Suprapubic skin (tissue), 4 donors: ENCODE measurements at regions not wholly inside any gene's neighbourhood (a gene's known extent, or its start where the extent isn't known, plus 50 kb on each side); places are given as distances from the start of the nearest gene placed in this dataset.

ENCODE experiments used
- DNase-seq, 2 donors: peaks; one replicate each; pipeline ENCODE4 v3.0.0-alpha.2; 2019; ENCODE audit warnings: low spot score in 2 of 2
- H3K27ac ChIP-seq: fragments of 200-600 bp; sonication (generic); one replicate; pipeline ENCODE4 v1.5.1; 2019
- H3K27me3 ChIP-seq: fragments of 200-600 bp; sonication (generic); one replicate; pipeline ENCODE4 v1.5.1; 2019
- H3K36me3 ChIP-seq: fragments of 200-600 bp; sonication (generic); one replicate; pipeline ENCODE4 v1.5.1; 2019
- H3K4me1 ChIP-seq: fragments of 200-600 bp; sonication (generic); one replicate; pipeline ENCODE4 v1.5.1; 2019
- H3K4me3 ChIP-seq: fragments of 200-600 bp; sonication (generic); one replicate; pipeline ENCODE4 v1.5.1; 2019; ENCODE audit warnings: mild to moderate bottlenecking
- H3K9me3 ChIP-seq: fragments of 200-600 bp; sonication (generic); one replicate; pipeline ENCODE4 v1.5.1; 2019
- EP300 ChIP-seq: sonication (generic); formaldehyde crosslinking; IDR thresholded peaks from one replicate; pipeline ENCODE4 v1.6.1; 2017; ENCODE audit warnings: antibody characterized with exemption
- POLR2A ChIP-seq, 2 donors: fragments of 450-650 bp; IDR thresholded peaks; one replicate each; pipeline ENCODE4 v1.6.1; 2017; ENCODE audit warnings: antibody characterized with exemption in 2 of 2, mild to moderate bottlenecking in 2 of 2, moderate library complexity in 2 of 2
- POLR2AphosphoS5 ChIP-seq, 3 donors: sonication (generic); formaldehyde crosslinking; IDR thresholded peaks; one replicate each; pipeline ENCODE4 v1.6.1; 2017; ENCODE audit warnings: antibody characterized with exemption in 3 of 3
- WGBS: methylation state at CpG from one replicate; pipeline ENCODE4 v1.1.5; 2018; 5-methylcytosine and 5-hydroxymethylcytosine counted together
- TF ChIP-seq, protein P1 (sequence below), 2 donors: fragments of 200-600 bp in 1 of 2; fragments of 450-650 bp in 1 of 2; sonication (generic) in 1 of 2; IDR thresholded peaks; one replicate each; pipeline ENCODE4 v1.5.1; 2016 to 2019; ENCODE audit warnings: antibody characterized with exemption in 2 of 2, mild to moderate bottlenecking in 1 of 2, moderate library complexity in 1 of 2

GRCh38 chr20:10935658-10936402, 262.0 kb upstream of the JAG1 start:
- WGBS = 71% methylated on average over 5 of the region's 5 CpGs
- Histone ChIP-seq H3K27me3 (no peaks in the 10 kb centered on the region), H3K36me3 (no peaks in the 10 kb centered on the region), H3K4me3 (no peak overlapping the region), H3K4me1 (no peaks in the 10 kb centered on the region), H3K9me3 (no peaks in the 10 kb centered on the region), H3K27ac (no peak overlapping the region)
- no peak for DNase-seq
- no peak for TF ChIP-seq POLR2A (IDR thresholded peaks at IDR 0.05)
- TF ChIP-seq EP300 = no peak
- TF ChIP-seq, protein P1, sequence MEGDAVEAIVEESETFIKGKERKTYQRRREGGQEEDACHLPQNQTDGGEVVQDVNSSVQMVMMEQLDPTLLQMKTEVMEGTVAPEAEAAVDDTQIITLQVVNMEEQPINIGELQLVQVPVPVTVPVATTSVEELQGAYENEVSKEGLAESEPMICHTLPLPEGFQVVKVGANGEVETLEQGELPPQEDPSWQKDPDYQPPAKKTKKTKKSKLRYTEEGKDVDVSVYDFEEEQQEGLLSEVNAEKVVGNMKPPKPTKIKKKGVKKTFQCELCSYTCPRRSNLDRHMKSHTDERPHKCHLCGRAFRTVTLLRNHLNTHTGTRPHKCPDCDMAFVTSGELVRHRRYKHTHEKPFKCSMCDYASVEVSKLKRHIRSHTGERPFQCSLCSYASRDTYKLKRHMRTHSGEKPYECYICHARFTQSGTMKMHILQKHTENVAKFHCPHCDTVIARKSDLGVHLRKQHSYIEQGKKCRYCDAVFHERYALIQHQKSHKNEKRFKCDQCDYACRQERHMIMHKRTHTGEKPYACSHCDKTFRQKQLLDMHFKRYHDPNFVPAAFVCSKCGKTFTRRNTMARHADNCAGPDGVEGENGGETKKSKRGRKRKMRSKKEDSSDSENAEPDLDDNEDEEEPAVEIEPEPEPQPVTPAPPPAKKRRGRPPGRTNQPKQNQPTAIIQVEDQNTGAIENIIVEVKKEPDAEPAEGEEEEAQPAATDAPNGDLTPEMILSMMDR (IDR thresholded peaks at IDR 0.05) = no peak
- TF ChIP-seq POLR2AphosphoS5 (IDR thresholded peaks at IDR 0.05) = no peak

DNA sequence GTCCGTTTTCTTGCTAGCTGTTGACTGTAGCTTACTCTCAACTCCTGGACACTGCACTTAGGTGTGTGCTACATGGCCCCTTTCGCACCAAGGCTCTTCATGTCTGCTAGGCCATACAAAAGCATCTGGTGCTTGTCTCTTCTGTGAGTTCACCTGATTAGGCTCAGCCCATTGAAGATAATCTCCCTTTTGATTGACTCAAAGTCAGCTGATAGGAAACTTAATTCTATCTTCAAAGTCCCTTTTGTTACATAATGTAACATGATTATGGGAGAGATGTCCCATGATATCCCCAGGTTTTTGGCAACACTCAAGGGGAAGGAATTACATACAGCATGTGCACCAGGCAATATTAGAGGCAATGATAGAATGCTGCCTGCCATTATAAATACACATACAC, 263.0 kb upstream of the JAG1 start:
- H3K36me3 ChIP-seq = no peaks in the 10 kb centered on the region
- WGBS = 95% methylated on average over 2 of the region's 2 CpGs
- no peaks in the 10 kb centered on the region for H3K27me3 ChIP-seq
- DNase-seq = no peak
- no peaks in the 10 kb centered on the region for H3K4me1 ChIP-seq
- H3K4me3 ChIP-seq = no peak overlapping the region
- no peak for TF ChIP-seq POLR2AphosphoS5 (IDR thresholded peaks at IDR 0.05)
- no peak for TF ChIP-seq POLR2A (IDR thresholded peaks at IDR 0.05)
- TF ChIP-seq, protein P1 (IDR thresholded peaks at IDR 0.05) = no peak
- no peak for TF ChIP-seq EP300
- H3K27ac ChIP-seq = no peak overlapping the region
- no peaks in the 10 kb centered on the region for H3K9me3 ChIP-seq

DNA sequence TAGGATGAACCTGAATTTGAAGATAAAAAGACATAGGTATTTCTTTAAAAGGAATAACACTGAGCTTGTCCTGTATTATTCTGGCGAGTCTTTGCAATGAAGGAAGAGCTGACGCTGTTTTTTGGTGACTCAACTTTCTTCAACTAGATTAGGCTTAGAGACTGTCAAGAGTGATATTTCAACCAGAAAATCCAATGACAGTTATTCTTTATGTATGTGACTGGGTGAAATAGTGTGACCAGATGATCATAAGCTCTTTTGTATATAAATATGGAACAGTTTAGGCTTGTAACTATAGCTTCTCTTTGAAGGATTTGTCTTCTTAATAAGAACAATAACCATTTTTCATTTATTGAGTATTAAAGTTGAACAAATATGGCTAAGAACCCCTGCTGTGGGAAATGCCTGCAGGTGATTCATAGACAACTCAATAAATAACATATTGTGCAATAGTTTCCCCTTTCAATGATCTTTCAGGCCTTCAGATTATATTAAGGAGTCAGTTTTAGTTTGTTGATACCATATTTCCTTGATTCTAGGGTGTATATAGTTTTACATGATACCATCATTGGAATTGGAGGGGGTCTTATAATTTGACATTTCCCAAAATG, 265.6 kb upstream of the JAG1 start:
- TF ChIP-seq, protein P1 (IDR thresholded peaks at IDR 0.05) = no peak
- TF ChIP-seq POLR2AphosphoS5 (IDR thresholded peaks at IDR 0.05) = no peak
- no peak for TF ChIP-seq EP300
- no peak for TF ChIP-seq POLR2A (IDR thresholded peaks at IDR 0.05)
- Histone ChIP-seq H3K4me3 (no peak overlapping the region), H3K4me1 (no peaks in the 10 kb centered on the region), H3K27me3 (no peaks in the 10 kb centered on the region), H3K36me3 (no peaks in the 10 kb centered on the region), H3K27ac (no peak overlapping the region), H3K9me3 (no peaks in the 10 kb centered on the region)
- no peak for DNase-seq
- WGBS = 87% methylated on average over 2 of the region's 2 CpGs

- Histone ChIP-seq H3K27me3 (no peaks in the 10 kb centered on the region), H3K36me3 (no peaks in the 10 kb centered on the region), H3K4me3 (no peak overlapping the region), H3K9me3 (no peaks in the 10 kb centered on the region), H3K4me1 (no peaks in the 10 kb centered on the region), H3K27ac (no peak overlapping the region)
- TF ChIP-seq POLR2AphosphoS5 (IDR thresholded peaks at IDR 0.05) (no peak), POLR2A (IDR thresholded peaks at IDR 0.05) (no peak), EP300 (no peak)
- TF ChIP-seq, protein P1 (IDR thresholded peaks at IDR 0.05) = no peak
- WGBS = 87% methylated on average over 4 of the region's 4 CpGs
- no peak for DNase-seq
Measured at GRCh38 chr20:10940941-10941340, 267.1 kb upstream of the JAG1 start.

GRCh38 chr20:10943686-10944265, 270.0 kb upstream of the JAG1 start:
- Histone ChIP-seq H3K27ac (no peak overlapping the region), H3K9me3 (no peaks in the 10 kb centered on the region), H3K36me3 (no peaks in the 10 kb centered on the region), H3K4me3 (no peak overlapping the region), H3K4me1 (no peaks in the 10 kb centered on the region), H3K27me3 (no peaks in the 10 kb centered on the region)
- TF ChIP-seq EP300 (no peak), POLR2A (IDR thresholded peaks at IDR 0.05) (no peak), POLR2AphosphoS5 (IDR thresholded peaks at IDR 0.05) (no peak)
- TF ChIP-seq, protein P1 (IDR thresholded peaks at IDR 0.05) = no peak
- 79% methylated on average over 4 of the region's 4 CpGs for WGBS
- DNase-seq = no peak
